Tibial nerve (tissue), 4 donors: ENCODE measurements at regions not wholly inside any gene's neighbourhood (a gene's known extent, or its start where the extent isn't known, plus 50 kb on each side); places are given as distances from the start of the nearest gene placed in this dataset.

Experiments used
- DNase-seq, 2 donors: peaks; one replicate each; pipeline ENCODE4 v3.0.0-alpha.2; 2019; ENCODE audit warnings: low spot score in 2 of 2
- H3K27ac ChIP-seq, 4 donors: fragments of 200-600 bp; sonication (generic) in 3 of 4; one replicate each; pipeline ENCODE4 v1.5.1; 2017 to 2019; ENCODE audit warnings: mild to moderate bottlenecking in 1 of 4
- H3K27me3 ChIP-seq, 2 donors: fragments of 200-600 bp; sonication (generic) in 1 of 2; one replicate each; pipeline versions ENCODE4 v1.5.1 to v1.6.0; 2017 to 2019
- H3K36me3 ChIP-seq, 3 donors: fragments of 200-600 bp; sonication (generic); one replicate each; pipeline ENCODE4 v1.5.1; 2018 to 2019
- H3K4me1 ChIP-seq, 4 donors: fragments of 200-600 bp; sonication (generic) in 3 of 4; one replicate each; pipeline ENCODE4 v1.5.1; 2017 to 2019
- H3K4me3 ChIP-seq, 4 donors: fragments of 200-600 bp; sonication (generic) in 3 of 4; one replicate each; pipeline ENCODE4 v1.5.1; 2017 to 2019; ENCODE audit warnings: mild to moderate bottlenecking in 1 of 4, moderate library complexity in 1 of 4
- H3K9me3 ChIP-seq, 4 donors: fragments of 200-600 bp; sonication (generic) in 3 of 4; one replicate each; pipeline ENCODE4 v1.5.1; 2017 to 2019
- EP300 ChIP-seq, 2 donors: sonication (generic); formaldehyde crosslinking; IDR thresholded peaks; one replicate each; pipeline ENCODE4 v1.6.1; 2017; ENCODE audit warnings: antibody characterized with exemption in 2 of 2, mild to moderate bottlenecking in 1 of 2
- POLR2A ChIP-seq, 2 donors: fragments of 450-650 bp; IDR thresholded peaks; one replicate each; pipeline ENCODE4 v1.6.1; 2017; ENCODE audit warnings: antibody characterized with exemption in 2 of 2, mild to moderate bottlenecking in 2 of 2, moderate library complexity in 2 of 2
- WGBS, 2 donors: methylation state at CpG; one replicate each; pipeline ENCODE4 v1.1.5; 2018; 5-methylcytosine and 5-hydroxymethylcytosine counted together
- TF ChIP-seq, protein P1 (sequence below), 5 experiments: fragments of 200-600 bp in 3 of 5; fragments of 450-650 bp in 2 of 5; sonication (generic) in 3 of 5; IDR thresholded peaks; one replicate each; pipeline ENCODE4 v1.5.1; 2016 to 2019; ENCODE audit warnings: antibody characterized with exemption in 5 of 5, mild to moderate bottlenecking in 3 of 5, moderate library complexity in 2 of 5

GRCh38 chr1:221643404-221644144 is 98.3 kb downstream of the DUSP10 start:
- no peaks in the 10 kb centered on the region for H3K27me3 ChIP-seq
- WGBS, 2 donors, result 65 to 77% methylated on average over 1 of the region's 1 CpG
- H3K9me3 ChIP-seq, result no peaks in the 10 kb centered on the region
- no peaks in the 10 kb centered on the region for H3K4me1 ChIP-seq
- TF ChIP-seq EP300 (IDR thresholded peaks at IDR 0.05), result no peak
- TF ChIP-seq, protein P1, sequence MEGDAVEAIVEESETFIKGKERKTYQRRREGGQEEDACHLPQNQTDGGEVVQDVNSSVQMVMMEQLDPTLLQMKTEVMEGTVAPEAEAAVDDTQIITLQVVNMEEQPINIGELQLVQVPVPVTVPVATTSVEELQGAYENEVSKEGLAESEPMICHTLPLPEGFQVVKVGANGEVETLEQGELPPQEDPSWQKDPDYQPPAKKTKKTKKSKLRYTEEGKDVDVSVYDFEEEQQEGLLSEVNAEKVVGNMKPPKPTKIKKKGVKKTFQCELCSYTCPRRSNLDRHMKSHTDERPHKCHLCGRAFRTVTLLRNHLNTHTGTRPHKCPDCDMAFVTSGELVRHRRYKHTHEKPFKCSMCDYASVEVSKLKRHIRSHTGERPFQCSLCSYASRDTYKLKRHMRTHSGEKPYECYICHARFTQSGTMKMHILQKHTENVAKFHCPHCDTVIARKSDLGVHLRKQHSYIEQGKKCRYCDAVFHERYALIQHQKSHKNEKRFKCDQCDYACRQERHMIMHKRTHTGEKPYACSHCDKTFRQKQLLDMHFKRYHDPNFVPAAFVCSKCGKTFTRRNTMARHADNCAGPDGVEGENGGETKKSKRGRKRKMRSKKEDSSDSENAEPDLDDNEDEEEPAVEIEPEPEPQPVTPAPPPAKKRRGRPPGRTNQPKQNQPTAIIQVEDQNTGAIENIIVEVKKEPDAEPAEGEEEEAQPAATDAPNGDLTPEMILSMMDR (IDR thresholded peaks at IDR 0.05), result no peak
- no peak for TF ChIP-seq POLR2A (IDR thresholded peaks at IDR 0.05)
- no peak overlapping the region for H3K4me3 ChIP-seq
- DNase-seq, result no peak
- no peak overlapping the region for H3K27ac ChIP-seq
- no peaks in the 10 kb centered on the region for H3K36me3 ChIP-seq

DNA sequence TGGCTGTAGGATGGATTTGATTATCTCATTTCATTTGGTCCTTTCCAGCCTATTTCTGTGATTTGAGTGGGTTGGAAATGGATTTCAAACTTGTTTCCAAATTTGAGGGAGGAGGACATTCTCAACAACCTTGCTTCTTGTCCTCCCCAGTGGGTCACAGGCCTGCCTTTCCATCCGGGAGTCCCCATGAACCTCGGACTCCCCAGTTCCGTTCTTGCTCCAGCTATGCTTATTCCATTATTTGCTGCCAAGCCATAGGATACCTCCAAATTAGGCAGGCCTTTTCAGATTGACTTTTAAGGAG is 97.8 kb downstream of the DUSP10 start:
- H3K4me1 ChIP-seq, result no peaks in the 10 kb centered on the region
- H3K27me3 ChIP-seq, result no peaks in the 10 kb centered on the region
- H3K9me3 ChIP-seq, result no peaks in the 10 kb centered on the region
- TF ChIP-seq EP300 (IDR thresholded peaks at IDR 0.05), result no peak
- TF ChIP-seq, protein P1 (IDR thresholded peaks at IDR 0.05), result no peak
- H3K27ac ChIP-seq, result no peak overlapping the region
- H3K36me3 ChIP-seq, result no peaks in the 10 kb centered on the region
- no peak for DNase-seq
- 53 to 67% methylated on average over 3 of the region's 3 CpGs for WGBS, 2 donors
- no peak overlapping the region for H3K4me3 ChIP-seq

DNA sequence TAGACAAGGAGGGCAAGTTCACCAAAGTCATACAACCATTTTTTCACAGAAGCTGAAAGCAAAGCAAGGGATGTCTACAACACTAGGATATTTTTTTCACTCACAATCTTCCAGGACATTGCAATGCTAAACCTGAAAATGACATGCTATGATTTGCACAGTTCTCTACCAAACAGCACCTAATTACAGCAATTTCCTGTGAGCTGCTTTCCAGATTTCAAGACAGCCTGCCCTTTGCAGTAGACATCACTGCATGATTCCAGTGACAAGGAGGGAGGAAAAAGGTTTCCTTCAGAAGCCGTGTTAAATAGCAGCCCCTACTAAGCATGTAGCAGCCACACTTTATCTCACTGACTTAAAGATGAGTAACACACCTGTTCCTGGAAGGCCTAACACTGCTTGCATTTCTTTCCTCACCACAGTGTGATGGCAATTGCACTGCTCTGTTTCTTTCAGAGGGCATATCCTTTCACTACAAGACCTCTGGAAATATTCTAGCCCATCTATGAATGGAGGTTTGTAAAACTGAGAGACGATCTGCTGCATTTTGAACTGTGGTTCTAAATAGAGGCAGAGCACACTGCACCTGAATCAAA is 97.1 kb downstream of the DUSP10 start:
- 52 to 62% methylated on average over 2 of the region's 2 CpGs for WGBS, 2 donors

GRCh38 chr1:221648201-221648600 is 93.7 kb downstream of the DUSP10 start:
- no peak for DNase-seq
- Histone ChIP-seq H3K4me1 (no peaks in the 10 kb centered on the region), H3K27me3 (no peaks in the 10 kb centered on the region), H3K9me3 (no peaks in the 10 kb centered on the region), H3K4me3 (no peak overlapping the region), H3K27ac (no peak overlapping the region), H3K36me3 (no peaks in the 10 kb centered on the region)
- no peak for TF ChIP-seq POLR2A (IDR thresholded peaks at IDR 0.05)
- TF ChIP-seq, protein P1 (IDR thresholded peaks at IDR 0.05), result no peak
- TF ChIP-seq EP300 (IDR thresholded peaks at IDR 0.05), result no peak
- 89 to 93% methylated on average over 1 of the region's 1 CpG for WGBS, 2 donors

More for the DNA sequence above, 97.1 kb downstream of the DUSP10 start:
- Histone ChIP-seq H3K9me3 (no peaks in the 10 kb centered on the region), H3K4me3 (no peak overlapping the region), H3K4me1 (no peaks in the 10 kb centered on the region), H3K27ac (no peak overlapping the region), H3K36me3 (no peaks in the 10 kb centered on the region), H3K27me3 (no peaks in the 10 kb centered on the region)
- no peak for DNase-seq
- TF ChIP-seq EP300 (IDR thresholded peaks at IDR 0.05), result no peak
